Epithelial cell of prostate (primary cell): ENCODE measurements at regions not wholly inside any gene's neighbourhood (a gene's known extent, or its start where the extent isn't known, plus 50 kb on each side); places are given as distances from the start of the nearest gene placed in this dataset.
"Not testable (repeated sequence)": the region's sequence is repeated elsewhere in the genome, so short reads cannot be mapped to it uniquely, and the experiment has no call there.

Experiments used
- DNase-seq: peaks from one replicate; pipeline ENCODE4 v3.0.0-alpha.2; 2011; ENCODE audit warnings: low read depth, low spot score
- H3K27ac ChIP-seq: fragments of 450-650 bp; 2 replicates; pipeline ENCODE4 v1.5.1; 2017; ENCODE audit warnings: mild to moderate bottlenecking

GRCh38 chr11:71638801-71639519 is 56.3 kb upstream of the KRTAP5-11 start:
- H3K27ac ChIP-seq, DNase-seq: not testable (repeated sequence)

- H3K27ac ChIP-seq, DNase-seq: not testable (repeated sequence)
Observed at GRCh38 chr11:71639520-71639849, 56.8 kb upstream of the KRTAP5-11 start.

- DNase-seq, H3K27ac ChIP-seq: not testable (repeated sequence)
Observed at GRCh38 chr11:71639916-71640315, 57.2 kb upstream of the KRTAP5-11 start.

GRCh38 chr11:71647078-71647477 is 64.4 kb upstream of the KRTAP5-11 start:
- not testable (repeated sequence) for DNase-seq

GRCh38 chr11:71652998-71653397 is 70.3 kb upstream of the KRTAP5-11 start:
- H3K27ac ChIP-seq, DNase-seq: not testable (repeated sequence)

More at GRCh38 chr11:71647078-71647477, 64.4 kb upstream of the KRTAP5-11 start:
- not testable (repeated sequence) for H3K27ac ChIP-seq

- H3K27ac ChIP-seq, DNase-seq: not testable (repeated sequence)
Observed at GRCh38 chr11:71654423-71654822, 71.7 kb upstream of the KRTAP5-11 start.

GRCh38 chr11:71655041-71655440 is 72.4 kb upstream of the KRTAP5-11 start:
- H3K27ac ChIP-seq, DNase-seq: not testable (repeated sequence)

- not testable (repeated sequence) for DNase-seq, H3K27ac ChIP-seq
Observed at GRCh38 chr11:71656513-71656912, 73.8 kb upstream of the KRTAP5-11 start.

GRCh38 chr11:71664941-71665340 is 82.3 kb upstream of the KRTAP5-11 start:
- not testable (repeated sequence) for H3K27ac ChIP-seq, DNase-seq

- not testable (repeated sequence) for H3K27ac ChIP-seq, DNase-seq
Observed at GRCh38 chr11:71698110-71698509, 115.4 kb upstream of the KRTAP5-11 start.

GRCh38 chr11:71698961-71699360 is 116.3 kb upstream of the KRTAP5-11 start:
- not testable (repeated sequence) for H3K27ac ChIP-seq, DNase-seq

GRCh38 chr11:71701435-71702291 is 119.0 kb upstream of the KRTAP5-11 start:
- not testable (repeated sequence) for DNase-seq, H3K27ac ChIP-seq

- H3K27ac ChIP-seq, DNase-seq: not testable (repeated sequence)
Observed at GRCh38 chr11:71705086-71705737, 122.5 kb upstream of the KRTAP5-11 start.

- H3K27ac ChIP-seq, DNase-seq: not testable (repeated sequence)
Observed at GRCh38 chr11:71705738-71706432, 123.2 kb upstream of the KRTAP5-11 start.

GRCh38 chr11:71707083-71707482 is 124.4 kb upstream of the KRTAP5-11 start:
- not testable (repeated sequence) for DNase-seq, H3K27ac ChIP-seq

- not testable (repeated sequence) for DNase-seq, H3K27ac ChIP-seq
Observed at GRCh38 chr11:71709541-71709940, 123.5 kb upstream of the DEFB108B start.

GRCh38 chr11:71710171-71710671 is 122.8 kb upstream of the DEFB108B start:
- not testable (repeated sequence) for DNase-seq, H3K27ac ChIP-seq

- not testable (repeated sequence) for DNase-seq, H3K27ac ChIP-seq
Observed at GRCh38 chr11:71710701-71711385, 122.2 kb upstream of the DEFB108B start.

- DNase-seq: not testable (repeated sequence)
Observed at GRCh38 chr11:71712350-71712749, 120.7 kb upstream of the DEFB108B start.

More at GRCh38 chr11:71712350-71712749, 120.7 kb upstream of the DEFB108B start:
- not testable (repeated sequence) for H3K27ac ChIP-seq
